ENCODE measurements at regions not wholly inside any gene's neighbourhood (a gene's known extent, or its start where the extent isn't known, plus 50 kb on each side); places are given as distances from the start of the nearest gene placed in this dataset.

DNA sequence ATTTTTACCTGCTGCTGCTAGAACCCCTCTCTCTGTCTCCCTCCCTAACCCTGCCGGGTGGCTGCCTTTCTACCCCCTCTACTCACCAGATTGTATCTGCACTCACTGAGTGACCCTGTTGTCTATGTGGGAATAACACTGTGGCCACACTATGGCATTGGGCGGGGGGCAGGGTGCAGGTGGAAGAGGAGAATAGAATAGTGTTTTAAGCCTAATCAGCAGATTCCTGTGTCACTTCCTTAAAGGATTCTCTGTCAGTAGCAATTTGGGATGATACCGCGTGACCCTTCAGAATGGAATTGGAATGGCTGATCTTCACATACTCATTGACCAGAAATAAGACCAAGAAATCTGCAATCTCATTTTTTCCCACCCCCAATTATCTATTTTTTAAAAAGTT, 67.1 kb upstream of the ANKRD1 start:
- ATAC-seq (no peak), DNase-seq (no peak)
- 93% methylated on average over 4 of the region's 4 CpGs for WGBS (ENCODE audit: insufficient coverage)
- H3K27me3 Mint-ChIP-seq (ENCODE audit: low read depth in 2 of 2) = peaks cover 0 to 6% of the 10 kb centered on the region in 2 donors
- H3K4me1 Mint-ChIP-seq = no peaks in the 10 kb centered on the region
- H3K4me3 ChIP-seq (ENCODE audit: low read length) = no peak overlapping the region
- H3K36me3 ChIP-seq (ENCODE audit: control insufficient read depth, insufficient read depth, low read length) = no peaks in the 10 kb centered on the region
- no peaks in the 10 kb centered on the region for H3K36me3 Mint-ChIP-seq
- H3K27me3 ChIP-seq (ENCODE audit: control insufficient read depth, insufficient read depth, low read length) = no peaks in the 10 kb centered on the region
- no peak overlapping the region for H3K27ac ChIP-seq (ENCODE audit: low read length)
- H3K9me3 ChIP-seq (ENCODE audit: control insufficient read depth, insufficient read depth, low read length) = no peaks in the 10 kb centered on the region
- TF ChIP-seq, protein P1, sequence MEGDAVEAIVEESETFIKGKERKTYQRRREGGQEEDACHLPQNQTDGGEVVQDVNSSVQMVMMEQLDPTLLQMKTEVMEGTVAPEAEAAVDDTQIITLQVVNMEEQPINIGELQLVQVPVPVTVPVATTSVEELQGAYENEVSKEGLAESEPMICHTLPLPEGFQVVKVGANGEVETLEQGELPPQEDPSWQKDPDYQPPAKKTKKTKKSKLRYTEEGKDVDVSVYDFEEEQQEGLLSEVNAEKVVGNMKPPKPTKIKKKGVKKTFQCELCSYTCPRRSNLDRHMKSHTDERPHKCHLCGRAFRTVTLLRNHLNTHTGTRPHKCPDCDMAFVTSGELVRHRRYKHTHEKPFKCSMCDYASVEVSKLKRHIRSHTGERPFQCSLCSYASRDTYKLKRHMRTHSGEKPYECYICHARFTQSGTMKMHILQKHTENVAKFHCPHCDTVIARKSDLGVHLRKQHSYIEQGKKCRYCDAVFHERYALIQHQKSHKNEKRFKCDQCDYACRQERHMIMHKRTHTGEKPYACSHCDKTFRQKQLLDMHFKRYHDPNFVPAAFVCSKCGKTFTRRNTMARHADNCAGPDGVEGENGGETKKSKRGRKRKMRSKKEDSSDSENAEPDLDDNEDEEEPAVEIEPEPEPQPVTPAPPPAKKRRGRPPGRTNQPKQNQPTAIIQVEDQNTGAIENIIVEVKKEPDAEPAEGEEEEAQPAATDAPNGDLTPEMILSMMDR (IDR thresholded peaks at IDR 0.05) = no peak
- intact Hi-C loops (cut with micrococcal nuclease) = no loop called here
- H3K4me3 Mint-ChIP-seq = no peak overlapping the region
- no peak overlapping the region for H3K27ac Mint-ChIP-seq
- no peaks in the 10 kb centered on the region for H3K9me3 Mint-ChIP-seq
- no peaks in the 10 kb centered on the region for H3K4me1 ChIP-seq (ENCODE audit: control insufficient read depth, insufficient read depth, low read length)

DNA sequence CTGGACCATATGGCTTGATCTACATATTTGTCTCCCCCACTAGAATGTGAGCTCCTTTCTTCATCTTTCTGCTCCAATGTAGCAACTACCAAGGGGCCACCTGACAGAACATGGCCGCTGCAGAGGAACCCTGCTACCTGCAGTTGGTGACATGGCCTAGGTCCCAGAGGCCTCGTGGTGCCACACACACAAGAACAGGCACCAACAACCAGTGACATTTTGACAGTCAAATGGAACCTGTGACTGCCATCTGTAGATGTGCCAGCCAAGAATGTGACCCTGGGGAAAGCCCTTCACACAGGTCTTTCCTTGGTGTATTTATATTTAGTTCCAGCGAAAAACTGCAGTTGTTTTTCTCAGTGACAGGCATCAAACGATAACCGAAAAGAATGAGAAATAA, 67.9 kb upstream of the ANKRD1 start:
- peaks cover 0 to 8% of the 10 kb centered on the region in 2 donors for H3K27me3 Mint-ChIP-seq (ENCODE audit: low read depth in 2 of 2)
- H3K4me3 Mint-ChIP-seq = no peak overlapping the region
- no peaks in the 10 kb centered on the region for H3K4me1 Mint-ChIP-seq
- intact Hi-C loops (cut with micrococcal nuclease) = no loop called here
- H3K9me3 ChIP-seq (ENCODE audit: control insufficient read depth, insufficient read depth, low read length) = no peaks in the 10 kb centered on the region
- TF ChIP-seq, protein P1 (IDR thresholded peaks at IDR 0.05) = no peak
- H3K4me3 ChIP-seq (ENCODE audit: low read length) = no peak overlapping the region
- H3K27ac ChIP-seq (ENCODE audit: low read length) = no peak overlapping the region
- H3K9me3 Mint-ChIP-seq = no peaks in the 10 kb centered on the region
- 72% methylated on average over 5 of the region's 5 CpGs for WGBS (ENCODE audit: insufficient coverage)
- DNase-seq (no peak), ATAC-seq (no peak)
- H3K27me3 ChIP-seq (ENCODE audit: control insufficient read depth, insufficient read depth, low read length) = no peaks in the 10 kb centered on the region
- H3K36me3 Mint-ChIP-seq = no peaks in the 10 kb centered on the region
- no peak overlapping the region for H3K27ac Mint-ChIP-seq
- no peaks in the 10 kb centered on the region for H3K4me1 ChIP-seq (ENCODE audit: control insufficient read depth, insufficient read depth, low read length)
- H3K36me3 ChIP-seq (ENCODE audit: control insufficient read depth, insufficient read depth, low read length) = no peaks in the 10 kb centered on the region

DNA sequence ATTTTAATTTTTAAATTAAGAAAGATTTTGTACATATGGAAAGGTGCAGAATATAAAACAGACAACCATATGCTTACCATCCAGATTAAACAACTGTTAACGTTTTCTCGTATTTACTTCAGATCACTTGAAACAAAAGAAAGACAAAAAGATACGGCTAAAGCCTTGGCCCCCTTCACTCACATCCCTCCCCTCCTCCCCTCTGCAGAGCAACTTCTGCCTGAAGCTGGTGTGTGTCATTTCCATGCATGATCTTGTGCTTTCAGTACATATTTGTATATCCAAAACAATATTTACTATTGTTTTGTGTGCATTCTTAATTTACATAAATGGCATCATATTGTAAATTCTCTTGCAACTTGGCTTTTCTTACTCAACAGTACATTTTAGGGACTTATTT, 68.5 kb upstream of the ANKRD1 start:
- no peaks in the 10 kb centered on the region for H3K9me3 Mint-ChIP-seq
- H3K4me1 ChIP-seq (ENCODE audit: control insufficient read depth, insufficient read depth, low read length) = no peaks in the 10 kb centered on the region
- H3K27me3 Mint-ChIP-seq (ENCODE audit: low read depth in 2 of 2) = peaks cover 0 to 13% of the 10 kb centered on the region in 2 donors
- H3K27me3 ChIP-seq (ENCODE audit: control insufficient read depth, insufficient read depth, low read length) = peaks cover 2% of the 10 kb centered on the region
- ATAC-seq (no peak), DNase-seq (no peak)
- no peaks in the 10 kb centered on the region for H3K36me3 Mint-ChIP-seq
- H3K9me3 ChIP-seq (ENCODE audit: control insufficient read depth, insufficient read depth, low read length) = no peaks in the 10 kb centered on the region
- intact Hi-C loops (cut with micrococcal nuclease) = no loop called here
- H3K36me3 ChIP-seq (ENCODE audit: control insufficient read depth, insufficient read depth, low read length) = no peaks in the 10 kb centered on the region
- H3K4me1 Mint-ChIP-seq = no peaks in the 10 kb centered on the region
- 85% methylated on average over 3 of the region's 3 CpGs for WGBS (ENCODE audit: insufficient coverage)
- no peak overlapping the region for H3K4me3 ChIP-seq (ENCODE audit: low read length)
- H3K4me3 Mint-ChIP-seq = no peak overlapping the region
- H3K27ac ChIP-seq (ENCODE audit: low read length) = no peak overlapping the region
- TF ChIP-seq, protein P1 (IDR thresholded peaks at IDR 0.05) = no peak
- no peak overlapping the region for H3K27ac Mint-ChIP-seq

DNA sequence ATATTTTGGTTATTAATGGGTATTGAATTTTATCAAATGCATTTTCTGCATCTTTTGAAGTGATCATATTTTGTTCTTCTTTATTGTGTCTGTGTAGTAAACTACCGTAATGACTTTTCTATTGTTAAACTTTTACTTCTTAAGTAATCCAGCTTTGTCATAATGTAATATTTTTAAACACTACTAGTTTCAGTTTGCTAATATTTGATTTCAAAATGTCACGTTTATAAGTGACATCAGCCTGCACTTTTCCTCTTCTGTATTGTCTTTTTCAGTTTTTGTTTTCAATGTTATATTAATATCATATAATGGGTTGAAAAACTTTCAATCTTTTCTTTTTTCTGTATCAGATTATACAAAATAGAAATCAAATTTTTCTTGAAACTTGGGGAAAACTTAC, 71.6 kb upstream of the ANKRD1 start:
- H3K36me3 ChIP-seq (ENCODE audit: control insufficient read depth, insufficient read depth, low read length) = no peaks in the 10 kb centered on the region
- H3K27me3 ChIP-seq (ENCODE audit: control insufficient read depth, insufficient read depth, low read length) = peaks cover 3% of the 10 kb centered on the region
- no peak overlapping the region for H3K27ac ChIP-seq (ENCODE audit: low read length)
- Mint-ChIP-seq H3K9me3 (no peaks in the 10 kb centered on the region), H3K36me3 (no peaks in the 10 kb centered on the region), H3K27ac (no peak overlapping the region), H3K4me3 (no peak overlapping the region), H3K4me1 (no peaks in the 10 kb centered on the region), H3K27me3 (ENCODE audit: low read depth in 2 of 2) (peaks cover 0 to 13% of the 10 kb centered on the region in 2 donors)
- H3K4me3 ChIP-seq (ENCODE audit: low read length) = no peak overlapping the region
- TF ChIP-seq, protein P1 (IDR thresholded peaks at IDR 0.05) = no peak
- ATAC-seq = no peak
- no peaks in the 10 kb centered on the region for H3K4me1 ChIP-seq (ENCODE audit: control insufficient read depth, insufficient read depth, low read length)
- WGBS (ENCODE audit: insufficient coverage) = no CpG with 5 or more reads among the region's 2 CpGs
- H3K9me3 ChIP-seq (ENCODE audit: control insufficient read depth, insufficient read depth, low read length) = no peaks in the 10 kb centered on the region
- intact Hi-C loops (cut with micrococcal nuclease) = no loop called here
- no peak for DNase-seq
